ENCODE measurements at regions not wholly inside any gene's neighbourhood (a gene's known extent, or its start where the extent isn't known, plus 50 kb on each side); places are given as distances from the start of the nearest gene placed in this dataset.

DNA sequence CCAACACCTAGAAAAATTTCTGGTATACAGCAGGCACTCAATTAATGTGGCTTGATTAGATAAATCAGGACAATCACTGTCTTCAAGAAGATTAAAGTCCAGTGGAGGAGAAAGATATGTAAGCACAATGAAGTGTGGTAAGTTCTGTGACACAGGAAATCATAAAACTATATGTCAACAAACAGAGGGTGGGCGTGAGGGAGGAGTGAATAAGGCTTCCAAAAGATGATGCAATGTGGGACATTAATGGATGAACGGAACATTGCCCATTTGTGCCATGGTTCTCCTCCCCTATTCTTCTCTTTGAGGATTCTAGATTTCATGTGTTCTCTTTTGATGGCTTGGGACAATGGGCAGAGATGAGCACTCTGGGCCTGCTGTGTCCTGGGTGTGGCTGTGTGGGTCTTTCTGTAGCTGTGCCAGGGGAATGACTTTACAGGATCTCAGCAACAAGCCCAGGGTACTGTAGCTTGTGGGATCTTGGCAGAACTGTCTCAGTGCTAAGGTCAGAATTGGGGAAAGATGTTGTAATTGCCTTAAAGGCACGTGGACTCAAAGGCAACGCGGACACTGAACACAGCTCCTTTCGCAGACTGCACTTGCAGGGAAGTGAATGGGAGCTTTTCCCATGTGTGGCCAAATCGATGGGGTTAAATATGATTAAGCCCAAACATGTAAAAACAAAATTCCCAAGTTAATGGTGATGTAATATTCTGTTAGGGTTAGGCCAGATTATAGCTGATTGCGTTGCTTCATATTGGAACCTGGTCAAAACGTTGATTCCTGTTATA, 366.9 kb downstream of the TGFB2 start:
- ChIA-PET POLR2A (no interaction called here), CTCF (no interaction called here)
- DNase-seq (ENCODE audit: extremely low spot score): no peak
- TF ChIP-seq, protein P1, sequence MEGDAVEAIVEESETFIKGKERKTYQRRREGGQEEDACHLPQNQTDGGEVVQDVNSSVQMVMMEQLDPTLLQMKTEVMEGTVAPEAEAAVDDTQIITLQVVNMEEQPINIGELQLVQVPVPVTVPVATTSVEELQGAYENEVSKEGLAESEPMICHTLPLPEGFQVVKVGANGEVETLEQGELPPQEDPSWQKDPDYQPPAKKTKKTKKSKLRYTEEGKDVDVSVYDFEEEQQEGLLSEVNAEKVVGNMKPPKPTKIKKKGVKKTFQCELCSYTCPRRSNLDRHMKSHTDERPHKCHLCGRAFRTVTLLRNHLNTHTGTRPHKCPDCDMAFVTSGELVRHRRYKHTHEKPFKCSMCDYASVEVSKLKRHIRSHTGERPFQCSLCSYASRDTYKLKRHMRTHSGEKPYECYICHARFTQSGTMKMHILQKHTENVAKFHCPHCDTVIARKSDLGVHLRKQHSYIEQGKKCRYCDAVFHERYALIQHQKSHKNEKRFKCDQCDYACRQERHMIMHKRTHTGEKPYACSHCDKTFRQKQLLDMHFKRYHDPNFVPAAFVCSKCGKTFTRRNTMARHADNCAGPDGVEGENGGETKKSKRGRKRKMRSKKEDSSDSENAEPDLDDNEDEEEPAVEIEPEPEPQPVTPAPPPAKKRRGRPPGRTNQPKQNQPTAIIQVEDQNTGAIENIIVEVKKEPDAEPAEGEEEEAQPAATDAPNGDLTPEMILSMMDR (IDR thresholded peaks at IDR 0.05; ENCODE audit: control extremely low read depth, extremely low read depth, low read depth, missing control alignments): no peak

DNA sequence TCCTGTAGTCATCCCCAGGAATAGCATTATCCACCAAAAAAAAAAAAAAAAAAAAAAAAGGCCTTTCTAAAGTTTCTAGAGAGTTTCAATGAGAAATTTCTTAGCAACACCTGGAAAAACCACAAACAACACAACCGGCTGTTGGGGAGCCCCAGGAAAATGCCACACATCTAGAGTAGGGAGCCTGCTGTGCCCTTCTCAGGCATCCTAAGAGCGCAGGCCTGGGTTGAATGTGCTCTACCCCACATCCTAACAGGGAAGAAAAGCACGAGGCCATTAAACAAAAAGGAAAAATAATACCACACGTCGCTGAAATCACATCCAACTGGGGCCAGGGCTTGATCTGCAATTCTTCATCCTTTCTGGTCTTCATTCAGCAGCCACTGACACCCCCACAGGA, 367.5 kb downstream of the TGFB2 start:
- ChIA-PET CTCF (no interaction called here), POLR2A (no interaction called here)
- DNase-seq (ENCODE audit: extremely low spot score): no peak
- TF ChIP-seq, protein P1 (IDR thresholded peaks at IDR 0.05; ENCODE audit: control extremely low read depth, extremely low read depth, low read depth, missing control alignments): no peak

DNA sequence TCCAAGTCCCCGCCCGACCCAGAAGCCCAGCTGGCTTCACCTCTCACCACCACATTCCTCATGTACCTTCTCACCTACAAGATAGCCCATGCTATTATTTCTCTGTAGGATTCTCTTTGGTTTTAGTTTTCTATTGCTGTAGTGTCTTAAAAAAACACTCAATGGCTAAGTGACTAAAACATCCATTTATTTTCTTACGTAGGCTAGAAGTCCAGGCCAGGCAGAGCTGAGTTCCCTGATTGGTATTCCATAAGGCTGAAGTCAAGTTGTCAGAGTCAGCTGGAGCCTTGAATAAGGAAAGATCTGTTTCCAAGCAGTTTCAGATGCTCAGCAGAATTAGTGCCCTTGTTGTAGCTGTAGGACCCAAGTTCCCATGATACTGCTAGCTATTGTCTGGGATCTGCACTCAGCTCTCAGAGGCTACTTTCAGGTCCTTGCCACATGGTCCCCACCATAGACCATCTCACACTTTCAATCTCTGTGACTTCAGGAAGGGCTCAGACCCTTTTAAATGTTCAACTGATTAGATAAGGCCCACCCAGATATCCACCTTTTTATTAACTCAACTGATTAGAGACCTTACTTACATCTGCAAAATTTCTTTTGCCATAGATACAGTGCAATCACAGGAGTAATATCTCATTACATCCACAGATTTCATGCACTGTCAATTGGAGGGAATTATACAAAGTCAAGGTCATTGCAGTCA, 371.0 kb downstream of the TGFB2 start:
- no peak for DNase-seq (ENCODE audit: extremely low spot score)
- ChIA-PET POLR2A (no interaction called here), CTCF (no interaction called here)
- TF ChIP-seq, protein P1 (IDR thresholded peaks at IDR 0.05; ENCODE audit: control extremely low read depth, extremely low read depth, low read depth, missing control alignments): no peak

DNA sequence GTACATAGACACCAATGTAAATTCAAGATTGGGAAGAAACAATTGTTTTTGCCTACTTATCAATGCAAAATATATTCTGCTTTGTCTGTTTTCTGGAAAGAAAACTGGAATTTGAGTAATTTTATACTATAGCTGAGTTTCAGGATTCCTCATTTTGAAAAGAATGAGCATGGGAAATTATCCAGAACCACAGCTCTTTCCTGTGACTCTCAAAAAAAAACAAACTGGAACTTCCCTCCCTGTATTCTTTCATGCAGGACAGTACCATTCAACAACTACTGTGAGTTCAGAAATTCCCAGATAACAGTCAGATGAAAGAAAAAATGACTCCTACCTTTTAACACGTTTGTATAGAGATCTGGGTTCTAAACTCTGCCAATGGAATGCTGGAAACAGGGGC, 372.4 kb downstream of the TGFB2 start:
- TF ChIP-seq, protein P1 (IDR thresholded peaks at IDR 0.05; ENCODE audit: control extremely low read depth, extremely low read depth, low read depth, missing control alignments): no peak
- POLR2A ChIA-PET: no interaction called here
- CTCF ChIA-PET: interaction anchor here (1.2 kb wide), 1 partner anchor 19 kb away, joined by 3 read pairs; no protein-coding TSS in a partner anchor
- no peak for DNase-seq (ENCODE audit: extremely low spot score)

DNA sequence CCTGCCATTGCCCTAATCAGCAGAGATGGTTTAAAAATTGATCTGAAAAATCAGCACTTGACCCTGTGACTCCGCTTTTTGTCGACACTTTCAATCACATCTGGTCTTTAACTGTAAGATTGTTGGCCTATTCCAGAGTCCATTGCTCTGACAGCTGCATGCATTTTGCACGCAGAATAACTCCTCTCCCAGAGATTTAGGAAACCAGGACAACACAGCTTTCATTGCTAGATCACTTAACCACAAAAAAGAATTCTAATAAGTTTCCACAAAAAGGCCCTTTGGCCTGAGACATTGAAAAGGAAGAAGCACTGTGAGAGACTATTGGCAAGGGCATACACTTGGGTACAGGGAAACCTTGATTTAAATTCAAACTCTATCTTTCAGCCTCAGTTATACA, 373.1 kb downstream of the TGFB2 start:
- CTCF ChIA-PET: interaction anchor here (1.2 kb wide), 1 partner anchor 20 kb away, joined by 3 read pairs; no protein-coding TSS in a partner anchor
- DNase-seq (ENCODE audit: extremely low spot score): no peak
- TF ChIP-seq, protein P1 (IDR thresholded peaks at IDR 0.05; ENCODE audit: control extremely low read depth, extremely low read depth, low read depth, missing control alignments): no peak
- POLR2A ChIA-PET: no interaction called here

DNA sequence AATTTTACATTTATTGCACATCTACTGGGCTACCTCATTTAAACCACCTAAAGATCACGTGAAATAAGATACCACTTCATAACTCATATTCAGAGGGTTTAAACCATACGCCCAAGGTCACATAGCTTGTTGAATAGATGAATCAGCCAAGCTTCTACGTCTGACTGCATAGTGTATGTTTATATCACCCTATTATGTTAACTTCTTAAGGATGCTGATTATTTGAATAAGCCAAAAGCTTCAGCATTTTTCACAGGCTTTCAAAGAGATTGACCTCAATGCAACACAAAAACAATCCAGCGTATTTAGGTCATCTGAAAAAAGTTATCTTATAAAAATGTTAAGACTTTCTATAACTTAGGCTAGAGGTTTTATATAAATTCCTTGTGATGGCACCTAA, 373.8 kb downstream of the TGFB2 start:
- POLR2A ChIA-PET: no interaction called here

More for the DNA sequence above, 373.8 kb downstream of the TGFB2 start:
- DNase-seq (ENCODE audit: extremely low spot score): no peak
- CTCF ChIA-PET: interaction anchor here (1.2 to 1.6 kb wide), 2 partner anchors 10 to 21 kb away, joined by 3 read pairs; no protein-coding TSS in a partner anchor
- TF ChIP-seq, protein P1 (IDR thresholded peaks at IDR 0.05; ENCODE audit: control extremely low read depth, extremely low read depth, low read depth, missing control alignments): no peak

All from GM10248 (cell line).